ENCODE measurements at regions not wholly inside any gene's neighbourhood (a gene's known extent, or its start where the extent isn't known, plus 50 kb on each side); places are given as distances from the start of the nearest gene placed in this dataset.
"Not testable (repeated sequence)": the region's sequence is repeated elsewhere in the genome, so short reads cannot be mapped to it uniquely, and the experiment has no call there.

DNA sequence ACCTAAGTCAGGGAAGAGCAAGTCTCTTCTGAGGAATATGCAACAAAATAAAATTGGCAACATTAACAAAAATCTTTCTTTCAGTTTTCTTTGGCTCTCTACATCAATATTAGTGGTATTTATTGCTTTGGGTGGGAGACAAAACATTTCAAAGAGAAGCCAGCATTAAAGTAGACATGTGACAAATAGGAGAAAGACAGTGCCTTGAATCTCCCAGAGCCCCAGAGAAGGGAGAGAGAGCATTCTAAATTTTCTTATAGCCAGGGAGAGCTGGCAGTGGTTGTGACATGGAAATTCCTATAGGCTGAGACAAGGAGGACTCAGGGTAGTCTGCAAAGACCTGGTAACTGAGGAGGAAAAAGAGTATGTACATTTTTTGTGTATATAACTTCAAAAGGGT is 79.4 kb upstream of the NREP start:
- H3K27me3 Mint-ChIP-seq = no peaks in the 10 kb centered on the region
- H3K9me3 Mint-ChIP-seq = no peaks in the 10 kb centered on the region
- no peak overlapping the region for H3K27ac Mint-ChIP-seq
- H3K4me1 Mint-ChIP-seq (ENCODE audit: low read depth) = no peaks in the 10 kb centered on the region
- H3K4me3 Mint-ChIP-seq = no peak overlapping the region
- no peaks in the 10 kb centered on the region for H3K36me3 Mint-ChIP-seq (ENCODE audit: low read depth)

DNA sequence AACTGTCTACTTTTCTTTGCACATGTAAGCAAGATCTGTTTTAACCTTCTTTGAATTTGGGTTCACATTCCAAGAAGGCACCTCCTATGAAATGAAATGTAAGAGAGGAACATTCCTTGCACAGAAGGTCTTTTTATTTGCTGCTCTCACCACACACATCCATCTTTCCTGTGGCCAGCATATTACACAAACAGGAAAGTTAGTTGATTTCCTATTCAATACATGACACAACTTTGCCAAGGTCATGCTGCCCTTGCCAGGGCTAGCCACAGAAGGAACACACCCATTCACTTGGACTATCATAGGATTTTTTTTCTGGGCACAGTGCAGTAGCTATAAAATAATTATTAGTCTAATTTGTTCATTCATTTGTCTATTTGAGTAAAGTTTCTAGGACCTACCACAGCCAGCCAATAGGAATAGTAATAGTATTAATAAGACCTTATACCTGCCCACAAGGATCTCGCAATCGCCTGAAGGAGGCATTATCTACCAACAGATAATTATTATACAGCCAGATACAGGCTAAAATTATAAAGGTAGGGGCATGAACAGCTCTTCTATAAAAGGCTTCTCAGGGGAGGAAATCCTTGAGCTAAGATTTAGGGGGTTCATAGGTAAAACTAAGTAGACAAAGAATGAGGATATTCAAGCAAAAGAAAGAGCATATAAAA is 78.1 kb upstream of the NREP start:
- Mint-ChIP-seq H3K4me1 (ENCODE audit: low read depth) (no peaks in the 10 kb centered on the region), H3K4me3 (no peak overlapping the region), H3K27me3 (no peaks in the 10 kb centered on the region), H3K36me3 (ENCODE audit: low read depth) (no peaks in the 10 kb centered on the region), H3K27ac (no peak overlapping the region), H3K9me3 (no peaks in the 10 kb centered on the region)

- Mint-ChIP-seq H3K9me3 (no peaks in the 10 kb centered on the region), H3K4me3 (no peak overlapping the region), H3K27ac (no peak overlapping the region), H3K4me1 (ENCODE audit: low read depth) (no peaks in the 10 kb centered on the region), H3K27me3 (no peaks in the 10 kb centered on the region), H3K36me3 (ENCODE audit: low read depth) (no peaks in the 10 kb centered on the region)
These were observed 73.3 kb upstream of the NREP start for GRCh38 chr5:111830333-111830732.

DNA sequence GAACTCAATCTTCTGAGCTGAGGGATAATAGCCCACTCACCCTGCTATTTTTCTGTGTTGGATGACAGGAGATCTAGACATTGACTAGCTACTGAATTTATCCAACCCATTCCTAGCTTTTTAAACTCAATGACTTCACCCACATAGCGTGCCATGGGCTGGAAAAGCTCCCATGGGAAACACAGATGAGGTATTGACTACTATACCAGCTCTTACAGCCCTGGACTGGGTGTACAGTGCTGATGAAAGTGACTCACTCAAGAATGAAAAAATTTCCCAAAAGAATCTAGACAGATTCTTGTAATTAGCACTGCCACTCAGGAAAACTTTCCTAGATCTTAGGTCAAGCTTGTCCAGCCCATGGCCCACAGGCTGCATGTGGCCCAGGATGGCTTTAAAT is 72.7 kb upstream of the NREP start:
- Mint-ChIP-seq H3K9me3 (no peaks in the 10 kb centered on the region), H3K27me3 (no peaks in the 10 kb centered on the region), H3K36me3 (ENCODE audit: low read depth) (no peaks in the 10 kb centered on the region), H3K4me3 (no peak overlapping the region), H3K27ac (no peak overlapping the region), H3K4me1 (ENCODE audit: low read depth) (no peaks in the 10 kb centered on the region)

DNA sequence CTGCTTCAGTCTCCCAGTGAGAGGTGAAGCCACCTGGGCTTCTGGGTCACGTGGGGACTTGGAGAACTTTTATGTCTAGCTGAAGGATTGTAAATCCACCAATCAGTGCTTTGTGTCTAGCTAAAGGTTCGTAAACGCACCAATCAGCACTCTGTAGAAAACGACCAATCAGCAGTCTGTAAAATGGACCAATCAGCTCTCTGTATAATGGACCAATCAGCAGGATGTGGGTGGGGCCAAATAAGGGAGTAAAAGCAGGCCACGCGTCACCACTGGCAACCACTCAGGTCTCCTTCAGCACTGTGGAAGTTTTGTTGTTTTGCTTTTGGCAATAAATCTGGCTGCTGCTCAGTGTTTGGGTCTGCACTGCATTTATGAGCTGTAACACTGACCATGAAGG is 69.1 kb upstream of the NREP start:
- no peak overlapping the region for H3K27ac Mint-ChIP-seq
- H3K4me1 Mint-ChIP-seq (ENCODE audit: low read depth) = no peaks in the 10 kb centered on the region
- no peaks in the 10 kb centered on the region for H3K9me3 Mint-ChIP-seq

DNA sequence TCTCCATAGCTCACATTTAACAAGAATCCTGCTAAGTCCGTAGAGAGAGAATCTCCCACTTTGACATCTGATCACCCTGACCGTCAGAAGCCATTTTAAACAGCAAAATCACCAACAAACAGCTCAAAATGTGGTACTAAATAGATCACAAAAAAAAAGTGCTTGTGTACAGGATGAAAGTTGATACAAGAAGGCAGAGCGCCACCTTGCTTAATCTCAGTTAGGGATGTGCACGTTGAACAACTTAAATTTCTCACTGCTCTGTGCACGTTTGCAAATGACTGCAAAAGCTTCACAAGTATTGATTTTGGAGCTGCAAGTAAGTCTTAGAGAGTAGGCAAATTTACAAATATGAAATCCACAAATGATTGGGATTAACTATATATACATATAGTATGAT is 63.1 kb upstream of the NREP start:
- H3K4me3 Mint-ChIP-seq = no peak overlapping the region
- no peaks in the 10 kb centered on the region for H3K36me3 Mint-ChIP-seq (ENCODE audit: low read depth)
- no peaks in the 10 kb centered on the region for H3K27me3 Mint-ChIP-seq
- no peak overlapping the region for H3K27ac Mint-ChIP-seq
- H3K4me1 Mint-ChIP-seq (ENCODE audit: low read depth) = no peaks in the 10 kb centered on the region
- H3K9me3 Mint-ChIP-seq = peaks cover 12% of the 10 kb centered on the region

More for the DNA sequence above, 69.1 kb upstream of the NREP start:
- no peak overlapping the region for H3K4me3 Mint-ChIP-seq
- no peaks in the 10 kb centered on the region for H3K36me3 Mint-ChIP-seq (ENCODE audit: low read depth)
- H3K27me3 Mint-ChIP-seq = no peaks in the 10 kb centered on the region

DNA sequence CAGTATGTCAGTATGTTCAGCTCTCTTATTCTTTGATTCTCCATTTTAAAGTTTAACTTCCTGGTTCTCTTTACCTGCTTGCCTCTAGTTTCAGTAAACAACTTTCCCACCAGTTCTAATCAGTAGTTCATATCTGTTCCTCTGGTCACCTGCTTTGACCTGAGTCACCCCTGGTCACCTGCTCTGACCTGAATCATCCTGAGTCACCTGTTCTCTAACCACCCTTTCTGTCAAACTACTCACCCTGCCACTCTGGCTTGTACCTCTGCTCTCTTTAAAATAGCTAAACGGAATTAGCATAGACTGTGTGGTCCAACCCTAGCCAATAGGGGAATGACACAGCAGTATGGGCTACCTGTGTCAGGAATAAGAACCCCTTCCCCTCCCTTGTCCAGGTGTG is 62.0 kb upstream of the NREP start:
- H3K9me3 Mint-ChIP-seq = peaks cover 12% of the 10 kb centered on the region
- not testable (repeated sequence) for H3K36me3 Mint-ChIP-seq (ENCODE audit: low read depth); H3K4me3 Mint-ChIP-seq; H3K27ac Mint-ChIP-seq; H3K27me3 Mint-ChIP-seq; H3K4me1 Mint-ChIP-seq (ENCODE audit: low read depth)

GRCh38 chr5:111813537-111813936 is 56.5 kb upstream of the NREP start:
- no peak overlapping the region for H3K27ac Mint-ChIP-seq
- H3K4me3 Mint-ChIP-seq = no peak overlapping the region
- H3K36me3 Mint-ChIP-seq (ENCODE audit: low read depth) = no peaks in the 10 kb centered on the region
- H3K9me3 Mint-ChIP-seq = no peaks in the 10 kb centered on the region
- no peaks in the 10 kb centered on the region for H3K4me1 Mint-ChIP-seq (ENCODE audit: low read depth)
- peaks cover 8% of the 10 kb centered on the region for H3K27me3 Mint-ChIP-seq

- H3K4me1 Mint-ChIP-seq (ENCODE audit: low read depth) = no peaks in the 10 kb centered on the region
- no peak overlapping the region for H3K4me3 Mint-ChIP-seq
- H3K36me3 Mint-ChIP-seq (ENCODE audit: low read depth) = no peaks in the 10 kb centered on the region
- no peaks in the 10 kb centered on the region for H3K9me3 Mint-ChIP-seq
- H3K27ac Mint-ChIP-seq = no peak overlapping the region
- peaks cover 12% of the 10 kb centered on the region for H3K27me3 Mint-ChIP-seq
These were observed 53.1 kb upstream of the NREP start for GRCh38 chr5:111810112-111810511.
